RWPE1 (cell line): ENCODE measurements at regions not wholly inside any gene's neighbourhood (a gene's known extent, or its start where the extent isn't known, plus 50 kb on each side); places are given as distances from the start of the nearest gene placed in this dataset.

ENCODE experiments used
- CTCF ChIA-PET: fragments of 350-600 bp; sonication (Branson Sonifier 250); formaldehyde crosslinking; extraction: SDS; loops from one replicate; lab custom pipeline; 2021; lab: Yijun Ruan, JAX
- POLR2A ChIA-PET: fragments of 400-600 bp; formaldehyde crosslinking; extraction: SDS; loops from one replicate; lab custom pipeline; 2020; ENCODE audit warnings: antibody characterized with exemption; ENCODE audit not compliant: low non-redundant PET; lab: Yijun Ruan, JAX
- DNase-seq: peaks from one replicate; pipeline ENCODE4 v3.0.0; 2012; ENCODE audit warnings: low spot score
- H3K27ac ChIP-seq: fragments of 450-650 bp; 2 replicates; pipeline ENCODE4 v1.5.1; 2017
- CTCF ChIP-seq: fragments of 450-650 bp; conservative IDR thresholded peaks from 2 replicates; pipeline ENCODE4 v1.5.1; 2017; ENCODE audit warnings: low read depth, mild to moderate bottlenecking

GRCh38 chr14:58866391-58866790 lies 228.6 kb downstream of the DACT1 start:
- DNase-seq, result no peak
- TF ChIP-seq CTCF, result no peak
- CTCF ChIA-PET, result interaction anchor here (0.5 kb wide), 1 partner anchor 99 kb away, joined by 4 read pairs; no protein-coding TSS in a partner anchor
- H3K27ac ChIP-seq, result no peak overlapping the region
- POLR2A ChIA-PET, result no interaction called here

- no peak overlapping the region for H3K27ac ChIP-seq
- CTCF ChIA-PET, result no interaction called here
- no peak for TF ChIP-seq CTCF
- DNase-seq, result no peak
- POLR2A ChIA-PET, result no interaction called here
Measured at GRCh38 chr14:58870961-58871360, 233.2 kb downstream of the DACT1 start.

- no peak for DNase-seq
- H3K27ac ChIP-seq, result no peak overlapping the region
- CTCF ChIA-PET, result no interaction called here
- TF ChIP-seq CTCF, result no peak
- POLR2A ChIA-PET, result no interaction called here
Measured at GRCh38 chr14:58871573-58871972, 233.8 kb downstream of the DACT1 start.

GRCh38 chr14:58872061-58872460 lies 234.3 kb downstream of the DACT1 start:
- no peak for TF ChIP-seq CTCF
- ChIA-PET POLR2A (no interaction called here), CTCF (interaction anchor here (1.3 kb wide), 1 partner anchor 10 kb away, joined by 4 read pairs; no protein-coding TSS in a partner anchor)
- DNase-seq, result no peak
- no peak overlapping the region for H3K27ac ChIP-seq

GRCh38 chr14:58873228-58873953 lies 235.6 kb downstream of the DACT1 start:
- no peak for DNase-seq
- CTCF ChIA-PET, result interaction anchor here (1.3 kb wide), 1 partner anchor 9 kb away, joined by 4 read pairs; no protein-coding TSS in a partner anchor
- POLR2A ChIA-PET, result no interaction called here
- H3K27ac ChIP-seq, result no peak overlapping the region
- no peak for TF ChIP-seq CTCF

- ChIA-PET CTCF (no interaction called here), POLR2A (no interaction called here)
- no peak overlapping the region for H3K27ac ChIP-seq
Measured at GRCh38 chr14:58875613-58876012, 237.9 kb downstream of the DACT1 start.

More at GRCh38 chr14:58875613-58876012, 237.9 kb downstream of the DACT1 start:
- TF ChIP-seq CTCF, result no peak
- no peak for DNase-seq
